Mesendoderm (in vitro differentiated cells): ENCODE measurements at regions not wholly inside any gene's neighbourhood (a gene's known extent, or its start where the extent isn't known, plus 50 kb on each side); places are given as distances from the start of the nearest gene placed in this dataset.

Source experiments
- DNase-seq: peaks from one replicate; pipeline ENCODE4 v3.0.0; 2013
- H2AK5ac ChIP-seq: 2 replicates; pipeline ENCODE4 v1.6.1; 2013; ENCODE audit warnings: low read length, inconsistent platforms
- H2BK120ac ChIP-seq: 2 replicates; pipeline ENCODE4 v1.6.1; 2013; ENCODE audit warnings: low read depth, mild to moderate bottlenecking, low read length, moderate library complexity, mixed read lengths
- H2BK15ac ChIP-seq: replicated peaks from 2 replicates; pipeline ENCODE4 v1.6.1; 2013; ENCODE audit warnings: low read depth, mild to moderate bottlenecking, moderate library complexity
- H2BK5ac ChIP-seq: 2 replicates; pipeline ENCODE4 v1.6.1; 2013; ENCODE audit warnings: low read length, inconsistent platforms
- H3K18ac ChIP-seq: 2 replicates; pipeline ENCODE4 v1.6.1; 2013; ENCODE audit warnings: mild to moderate bottlenecking, low read length, mixed read lengths
- H3K23ac ChIP-seq: one replicate; pipeline ENCODE4 v1.6.1; 2013; ENCODE audit warnings: low read length
- H3K27ac ChIP-seq: 2 replicates; pipeline ENCODE4 v1.5.1; 2013; ENCODE audit warnings: low read depth, mild to moderate bottlenecking, inconsistent platforms, low read length, moderate library complexity
- H3K27me3 ChIP-seq: 2 replicates; pipeline ENCODE4 v1.6.1; 2013; ENCODE audit warnings: low read length, control low read depth, mild to moderate bottlenecking, inconsistent platforms; ENCODE audit not compliant: insufficient read depth, poor library complexity
- H3K36me3 ChIP-seq: 2 replicates; pipeline ENCODE4 v1.6.1; 2013; ENCODE audit warnings: low read length, inconsistent platforms; ENCODE audit not compliant: control insufficient read depth, insufficient read depth
- H3K4ac ChIP-seq: one replicate; pipeline ENCODE4 v1.6.1; 2013; ENCODE audit warnings: low read depth, mild to moderate bottlenecking, low read length, moderate library complexity
- H3K4me1 ChIP-seq: 2 replicates; pipeline ENCODE4 v1.6.1; 2013; ENCODE audit warnings: low read depth, low read length, inconsistent platforms; ENCODE audit not compliant: control insufficient read depth
- H3K4me2 ChIP-seq: 2 replicates; pipeline ENCODE4 v1.6.1; 2013; ENCODE audit warnings: low read length
- H3K4me3 ChIP-seq: 2 replicates; pipeline ENCODE4 v1.5.1; 2013; ENCODE audit warnings: mild to moderate bottlenecking, low read length
- H3K56ac ChIP-seq: one replicate; pipeline ENCODE4 v1.6.1; 2013; ENCODE audit warnings: low read length
- H3K79me1 ChIP-seq: 2 replicates; pipeline ENCODE4 v1.6.1; 2013; ENCODE audit warnings: low read length, inconsistent platforms
- H3K79me2 ChIP-seq: 2 replicates; pipeline ENCODE4 v1.6.1; 2013; ENCODE audit warnings: mild to moderate bottlenecking, low read length; ENCODE audit not compliant: control insufficient read depth, insufficient read depth
- H3K9ac ChIP-seq: 2 replicates; pipeline ENCODE4 v1.6.1; 2013; ENCODE audit warnings: low read length, inconsistent platforms
- H4K5ac ChIP-seq: one replicate; pipeline ENCODE4 v1.6.1; 2013; ENCODE audit warnings: low read length
- H4K8ac ChIP-seq: one replicate; pipeline ENCODE4 v1.6.1; 2013; ENCODE audit warnings: low read depth, mild to moderate bottlenecking, control low read depth, low read length, moderate library complexity
- WGBS: extraction: QIAGEN DNeasy Blood & Tissue Kit; methylation state at CpG from one replicate; pipeline ENCODE4 v1.1.7; 2013; ENCODE audit warnings: low lambda C conversion rate, missing lambda C conversion rate; ENCODE audit not compliant: insufficient coverage; ENCODE audit errors: extremely low coverage; 5-methylcytosine and 5-hydroxymethylcytosine counted together

GRCh38 chr13:81048026-81048461 is 707.1 kb upstream of the SPRY2 start:
- Histone ChIP-seq H3K4me1 (no peaks in the 10 kb centered on the region), H3K23ac (no peak overlapping the region), H4K8ac (no peak overlapping the region), H2BK5ac (no peak overlapping the region), H3K18ac (no peak overlapping the region), H3K9ac (no peak overlapping the region), H3K27ac (no peak overlapping the region), H3K4me3 (no peak overlapping the region), H2BK15ac (no peak overlapping the region), H3K79me2 (no peaks in the 10 kb centered on the region), H3K27me3 (no peaks in the 10 kb centered on the region), H3K36me3 (no peaks in the 10 kb centered on the region), H3K4me2 (no peak overlapping the region), H4K5ac (no peak overlapping the region), H3K4ac (peak overlapping the region; percentile 37), H3K79me1 (no peaks in the 10 kb centered on the region), H2AK5ac (no peak overlapping the region), H2BK120ac (no peak overlapping the region), H3K56ac (no peak overlapping the region)
- no CpG with 5 or more reads among the region's 7 CpGs for WGBS
- no peak for DNase-seq

DNA sequence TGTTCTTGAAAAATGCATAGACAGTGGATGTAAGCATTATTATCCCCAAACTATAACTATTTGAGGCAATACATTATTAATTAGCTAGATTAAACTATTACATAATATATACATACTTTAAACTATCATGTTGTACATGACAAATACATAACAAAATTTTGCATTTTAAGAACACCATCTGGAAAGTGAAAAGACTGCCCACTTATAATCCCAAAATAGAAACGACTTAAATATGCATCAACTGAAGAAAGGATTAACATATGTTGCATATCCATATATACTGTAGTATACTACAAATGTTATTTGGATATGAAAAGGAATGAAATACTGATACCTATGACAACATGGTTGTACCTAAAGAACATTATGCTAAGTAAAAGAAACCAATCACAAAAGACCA is 700.8 kb upstream of the SPRY2 start:
- Histone ChIP-seq H3K27ac (no peak overlapping the region), H4K8ac (no peak overlapping the region), H3K36me3 (no peaks in the 10 kb centered on the region), H2AK5ac (no peak overlapping the region), H2BK5ac (no peak overlapping the region), H3K4me3 (no peak overlapping the region), H3K27me3 (no peaks in the 10 kb centered on the region), H3K56ac (no peak overlapping the region), H3K9ac (no peak overlapping the region), H2BK120ac (no peak overlapping the region), H3K79me2 (no peaks in the 10 kb centered on the region), H4K5ac (no peak overlapping the region), H3K18ac (no peak overlapping the region), H3K4ac (no peak overlapping the region), H3K4me1 (no peaks in the 10 kb centered on the region), H3K4me2 (no peak overlapping the region), H2BK15ac (no peak overlapping the region), H3K23ac (no peak overlapping the region), H3K79me1 (no peaks in the 10 kb centered on the region)
- no CpG with 5 or more reads among the region's 1 CpG for WGBS
- DNase-seq: no peak

DNA sequence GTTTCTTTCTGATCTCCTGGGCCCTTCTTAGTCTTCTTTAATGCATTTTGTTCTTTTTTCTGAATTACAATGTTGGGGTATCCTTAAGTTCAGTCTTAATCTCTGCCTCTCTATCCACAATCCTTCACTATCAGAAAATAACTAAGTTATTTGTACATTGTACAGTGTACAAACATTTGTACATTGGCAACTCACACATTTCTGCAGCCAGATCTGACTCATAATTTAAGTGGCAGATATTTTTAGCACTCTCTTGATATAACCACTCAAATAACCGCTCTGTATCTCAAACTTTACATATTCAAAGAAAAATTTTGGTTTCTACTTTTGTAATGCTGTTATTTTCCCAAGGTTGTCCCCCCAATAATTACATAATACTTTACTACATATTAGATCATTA is 691.1 kb upstream of the SPRY2 start:
- Histone ChIP-seq H3K56ac (no peak overlapping the region), H2BK15ac (no peak overlapping the region), H3K4ac (no peak overlapping the region), H3K27me3 (no peaks in the 10 kb centered on the region), H3K9ac (no peak overlapping the region), H3K23ac (no peak overlapping the region), H3K4me1 (no peaks in the 10 kb centered on the region), H4K8ac (no peak overlapping the region), H3K4me3 (no peak overlapping the region), H3K18ac (no peak overlapping the region), H3K27ac (no peak overlapping the region), H3K4me2 (no peak overlapping the region), H2BK5ac (no peak overlapping the region), H2BK120ac (no peak overlapping the region), H3K36me3 (no peaks in the 10 kb centered on the region), H2AK5ac (no peak overlapping the region), H3K79me1 (no peaks in the 10 kb centered on the region), H4K5ac (no peak overlapping the region), H3K79me2 (no peaks in the 10 kb centered on the region)
- no CpG with 5 or more reads among the region's 1 CpG for WGBS
- DNase-seq: no peak

- Histone ChIP-seq H3K4me2 (no peak overlapping the region), H3K9ac (no peak overlapping the region), H3K4ac (no peak overlapping the region), H3K36me3 (no peaks in the 10 kb centered on the region), H3K79me1 (no peaks in the 10 kb centered on the region), H4K8ac (no peak overlapping the region), H3K4me1 (no peaks in the 10 kb centered on the region), H3K27ac (no peak overlapping the region), H3K4me3 (no peak overlapping the region), H2BK15ac (no peak overlapping the region), H2BK5ac (no peak overlapping the region), H3K79me2 (no peaks in the 10 kb centered on the region), H4K5ac (no peak overlapping the region), H3K56ac (no peak overlapping the region), H3K18ac (no peak overlapping the region), H3K27me3 (no peaks in the 10 kb centered on the region), H3K23ac (no peak overlapping the region), H2BK120ac (no peak overlapping the region), H2AK5ac (no peak overlapping the region)
- no peak for DNase-seq
- WGBS: no CpG with 5 or more reads among the region's 3 CpGs
Observed at GRCh38 chr13:81025091-81025490, 684.2 kb upstream of the SPRY2 start.

GRCh38 chr13:81021284-81021840 is 680.4 kb upstream of the SPRY2 start:
- H2BK5ac ChIP-seq: no peak overlapping the region
- no peak overlapping the region for H4K5ac ChIP-seq
- H3K27me3 ChIP-seq: no peaks in the 10 kb centered on the region
- no peak overlapping the region for H4K8ac ChIP-seq
- no peak overlapping the region for H3K4me2 ChIP-seq
- H3K23ac ChIP-seq: no peak overlapping the region
- no peak overlapping the region for H3K9ac ChIP-seq
- no peak overlapping the region for H3K27ac ChIP-seq
- no peak overlapping the region for H3K4ac ChIP-seq
- no peaks in the 10 kb centered on the region for H3K79me2 ChIP-seq
- H3K36me3 ChIP-seq: no peaks in the 10 kb centered on the region
- no peaks in the 10 kb centered on the region for H3K4me1 ChIP-seq
- H2BK120ac ChIP-seq: no peak overlapping the region
- no peak overlapping the region for H3K4me3 ChIP-seq
- no peak overlapping the region for H2BK15ac ChIP-seq
- H3K18ac ChIP-seq: no peak overlapping the region
- no peak overlapping the region for H3K56ac ChIP-seq
- no peak for DNase-seq
- no peaks in the 10 kb centered on the region for H3K79me1 ChIP-seq
- no peak overlapping the region for H2AK5ac ChIP-seq
- WGBS: no CpG with 5 or more reads among the region's 5 CpGs

GRCh38 chr13:81020010-81020409 is 679.1 kb upstream of the SPRY2 start:
- no peak overlapping the region for H2BK15ac ChIP-seq
- no peak overlapping the region for H2BK5ac ChIP-seq
- no peak for DNase-seq
- no peak overlapping the region for H2BK120ac ChIP-seq
- H3K4me1 ChIP-seq: no peaks in the 10 kb centered on the region
- no peak overlapping the region for H3K56ac ChIP-seq
- no CpG with 5 or more reads among the region's 2 CpGs for WGBS
- H4K5ac ChIP-seq: no peak overlapping the region
- H3K79me1 ChIP-seq: no peaks in the 10 kb centered on the region
- H3K18ac ChIP-seq: no peak overlapping the region
- no peak overlapping the region for H3K9ac ChIP-seq
- H3K79me2 ChIP-seq: no peaks in the 10 kb centered on the region
- no peak overlapping the region for H3K4me3 ChIP-seq
- H3K36me3 ChIP-seq: no peaks in the 10 kb centered on the region
- no peak overlapping the region for H3K4me2 ChIP-seq
- H2AK5ac ChIP-seq: no peak overlapping the region
- no peak overlapping the region for H3K4ac ChIP-seq
- H3K23ac ChIP-seq: no peak overlapping the region
- H4K8ac ChIP-seq: no peak overlapping the region
- H3K27me3 ChIP-seq: no peaks in the 10 kb centered on the region
- H3K27ac ChIP-seq: no peak overlapping the region
